ENCODE measurements at regions not wholly inside any gene's neighbourhood (a gene's known extent, or its start where the extent isn't known, plus 50 kb on each side); places are given as distances from the start of the nearest gene placed in this dataset.

DNA sequence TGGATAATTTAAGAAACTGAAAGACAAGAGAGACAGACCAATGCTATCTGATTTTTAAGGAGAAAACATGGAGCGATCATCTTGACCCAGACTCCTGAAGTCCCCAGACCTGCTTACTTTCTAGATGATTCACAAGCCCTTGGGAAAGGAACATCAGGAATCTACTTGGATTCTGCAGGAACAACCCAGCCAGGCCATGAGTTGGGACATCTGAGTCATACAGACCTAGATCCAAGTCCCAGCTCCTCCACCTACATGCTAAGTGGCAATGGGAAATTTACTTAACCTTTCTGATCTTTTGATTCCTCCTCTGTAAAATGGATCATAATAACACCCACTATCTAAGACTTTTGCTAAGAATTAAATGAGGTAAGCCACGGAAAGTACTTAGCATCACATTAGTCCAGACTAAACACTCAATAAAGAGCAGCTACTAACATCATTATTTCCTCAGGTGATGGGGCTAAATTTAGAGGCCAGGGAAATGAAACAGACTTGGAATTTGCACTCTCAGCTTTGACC, 61.0 kb upstream of the MAFB start:
- TF ChIP-seq POLR2AphosphoS5 (IDR thresholded peaks at IDR 0.05; ENCODE audit: borderline replicate concordance, low read depth, low read length): no peak
- TF ChIP-seq EZH2 (IDR thresholded peaks at IDR 0.05): no peak
- no peak for TF ChIP-seq FOXP2 (optimal IDR thresholded peaks at IDR 0.05; ENCODE audit: control extremely low read depth, extremely low read length, insufficient read depth)
- Histone ChIP-seq H3K27ac (no peak overlapping the region), H3K4me3 (no peak overlapping the region), H3K36me3 (ENCODE audit: insufficient read depth, low read length) (no peaks in the 10 kb centered on the region), H3K9me3 (ENCODE audit: low read depth, low read length) (no peaks in the 10 kb centered on the region), H3K9ac (ENCODE audit: insufficient read length) (no peak overlapping the region)
- DNase-seq (ENCODE audit: low read depth, low spot score): no peak

DNA sequence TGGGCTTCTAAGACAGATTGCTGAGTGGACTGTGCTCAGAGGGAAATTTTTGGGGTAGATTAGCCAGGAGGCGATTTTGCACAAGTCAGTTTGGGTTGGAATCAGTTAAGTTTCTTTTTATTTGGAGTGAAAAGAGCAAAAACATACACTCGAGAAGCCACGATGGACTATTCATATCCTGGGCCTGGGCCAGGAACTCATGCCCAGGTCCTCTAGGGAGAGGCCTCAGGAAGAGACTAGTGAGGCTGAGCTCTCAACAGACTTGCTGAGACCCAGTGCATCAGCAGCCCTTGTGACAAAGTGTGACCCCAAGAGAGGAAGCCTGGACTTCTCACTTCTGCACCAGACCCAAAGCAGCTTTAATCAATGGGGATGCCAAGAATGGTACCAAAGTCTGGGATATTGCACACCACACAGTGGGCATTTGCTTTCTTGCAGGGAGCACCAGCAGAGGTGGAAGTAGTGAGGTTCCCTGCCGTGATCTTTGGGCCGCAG, 61.6 kb upstream of the MAFB start:
- TF ChIP-seq FOXP2 (optimal IDR thresholded peaks at IDR 0.05; ENCODE audit: control extremely low read depth, extremely low read length, insufficient read depth) (no peak), POLR2AphosphoS5 (IDR thresholded peaks at IDR 0.05; ENCODE audit: borderline replicate concordance, low read depth, low read length) (no peak), EZH2 (IDR thresholded peaks at IDR 0.05) (no peak)
- Histone ChIP-seq H3K36me3 (ENCODE audit: insufficient read depth, low read length) (no peaks in the 10 kb centered on the region), H3K27ac (no peak overlapping the region), H3K9ac (ENCODE audit: insufficient read length) (no peak overlapping the region), H3K4me3 (no peak overlapping the region), H3K9me3 (ENCODE audit: low read depth, low read length) (no peaks in the 10 kb centered on the region)
- no peak for DNase-seq (ENCODE audit: low read depth, low spot score)

DNA sequence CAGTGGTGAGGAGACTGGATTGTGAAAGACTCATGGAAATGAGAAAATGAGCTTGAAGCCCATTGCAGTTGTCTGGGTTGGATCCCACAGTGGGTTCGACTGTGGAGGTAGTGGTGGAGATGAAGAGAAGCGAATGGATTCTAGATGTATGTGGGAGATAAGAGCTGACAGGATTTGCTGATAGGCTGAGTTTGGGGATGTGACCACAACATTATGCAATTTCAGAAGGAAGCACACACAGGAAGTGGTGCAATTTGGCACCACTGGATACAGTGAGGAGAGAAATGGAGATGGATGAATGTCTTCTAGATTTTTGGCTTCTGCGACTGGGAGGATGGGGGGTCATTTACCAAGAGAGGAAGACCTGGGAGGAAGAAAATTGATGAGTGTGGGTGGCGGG, 64.4 kb upstream of the MAFB start:
- Histone ChIP-seq H3K4me3 (no peak overlapping the region), H3K9ac (ENCODE audit: insufficient read length) (no peak overlapping the region), H3K36me3 (ENCODE audit: insufficient read depth, low read length) (no peaks in the 10 kb centered on the region), H3K27ac (no peak overlapping the region), H3K9me3 (ENCODE audit: low read depth, low read length) (no peaks in the 10 kb centered on the region)
- TF ChIP-seq FOXP2 (optimal IDR thresholded peaks at IDR 0.05; ENCODE audit: control extremely low read depth, extremely low read length, insufficient read depth): no peak
- no peak for TF ChIP-seq POLR2AphosphoS5 (IDR thresholded peaks at IDR 0.05; ENCODE audit: borderline replicate concordance, low read depth, low read length)
- no peak for TF ChIP-seq EZH2 (IDR thresholded peaks at IDR 0.05)
- peak; percentile 40 for DNase-seq (ENCODE audit: low read depth, low spot score)

DNA sequence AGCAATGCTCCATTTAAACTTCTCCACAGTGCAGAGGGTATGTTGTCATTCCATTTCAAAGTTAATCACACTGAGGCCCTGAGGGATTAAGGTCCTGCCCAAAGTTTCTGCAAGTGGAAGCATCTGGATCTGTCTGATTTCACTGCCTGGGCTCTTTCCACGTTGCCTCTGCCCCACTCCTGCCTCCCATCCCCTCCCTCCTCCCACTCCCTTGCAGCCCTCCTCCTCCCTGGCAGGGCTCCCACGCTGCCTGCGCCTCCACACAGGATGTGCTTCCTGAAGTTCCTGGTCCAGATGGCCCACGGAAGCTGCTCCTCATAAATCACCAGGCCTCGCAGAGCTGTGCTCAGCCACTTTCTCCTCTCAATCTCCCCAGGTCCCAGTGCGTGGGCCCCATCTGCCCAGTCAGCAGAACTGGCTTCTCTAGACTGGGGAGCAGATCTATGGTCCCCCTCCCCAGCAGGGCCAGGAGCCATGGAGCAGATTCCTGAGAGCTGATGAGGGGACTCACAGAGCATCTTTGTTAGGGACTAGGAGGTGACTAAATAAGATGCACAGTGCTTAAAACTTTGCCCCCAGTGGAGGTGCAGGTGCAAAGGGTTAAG, 65.4 kb upstream of the MAFB start:
- Histone ChIP-seq H3K4me3 (no peak overlapping the region), H3K36me3 (ENCODE audit: insufficient read depth, low read length) (no peaks in the 10 kb centered on the region), H3K9me3 (ENCODE audit: low read depth, low read length) (no peaks in the 10 kb centered on the region), H3K27ac (no peak overlapping the region), H3K9ac (ENCODE audit: insufficient read length) (no peak overlapping the region)
- no peak for DNase-seq (ENCODE audit: low read depth, low spot score)
- TF ChIP-seq EZH2 (IDR thresholded peaks at IDR 0.05) (no peak), POLR2AphosphoS5 (IDR thresholded peaks at IDR 0.05; ENCODE audit: borderline replicate concordance, low read depth, low read length) (no peak), FOXP2 (optimal IDR thresholded peaks at IDR 0.05; ENCODE audit: control extremely low read depth, extremely low read length, insufficient read depth) (no peak)

DNA sequence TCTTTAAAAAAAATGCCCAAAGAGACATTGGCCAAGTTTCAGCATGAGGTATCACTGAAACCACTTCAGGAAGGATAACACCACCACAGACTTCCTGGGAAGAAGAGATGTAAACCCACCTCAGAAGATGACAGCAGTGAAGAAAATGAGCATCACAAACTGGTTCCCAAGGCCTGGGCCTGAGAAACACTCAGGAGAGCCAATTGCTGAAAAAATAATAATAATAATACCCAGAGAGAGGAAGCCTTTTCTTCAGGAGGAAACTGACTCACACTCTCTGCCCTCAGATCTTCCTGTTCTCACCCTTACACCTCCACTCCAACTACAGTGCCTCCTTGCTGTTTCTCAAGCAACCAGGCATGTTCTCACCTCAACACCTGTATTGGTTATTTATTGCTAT, 68.1 kb upstream of the MAFB start:
- no peak for DNase-seq (ENCODE audit: low read depth, low spot score)
- no peak overlapping the region for H3K4me3 ChIP-seq
- no peak overlapping the region for H3K9ac ChIP-seq (ENCODE audit: insufficient read length)
- no peak overlapping the region for H3K27ac ChIP-seq
- no peaks in the 10 kb centered on the region for H3K36me3 ChIP-seq (ENCODE audit: insufficient read depth, low read length)
- no peaks in the 10 kb centered on the region for H3K9me3 ChIP-seq (ENCODE audit: low read depth, low read length)
- TF ChIP-seq EZH2 (IDR thresholded peaks at IDR 0.05) (no peak), FOXP2 (optimal IDR thresholded peaks at IDR 0.05; ENCODE audit: control extremely low read depth, extremely low read length, insufficient read depth) (no peak), POLR2AphosphoS5 (IDR thresholded peaks at IDR 0.05; ENCODE audit: borderline replicate concordance, low read depth, low read length) (no peak)

DNA sequence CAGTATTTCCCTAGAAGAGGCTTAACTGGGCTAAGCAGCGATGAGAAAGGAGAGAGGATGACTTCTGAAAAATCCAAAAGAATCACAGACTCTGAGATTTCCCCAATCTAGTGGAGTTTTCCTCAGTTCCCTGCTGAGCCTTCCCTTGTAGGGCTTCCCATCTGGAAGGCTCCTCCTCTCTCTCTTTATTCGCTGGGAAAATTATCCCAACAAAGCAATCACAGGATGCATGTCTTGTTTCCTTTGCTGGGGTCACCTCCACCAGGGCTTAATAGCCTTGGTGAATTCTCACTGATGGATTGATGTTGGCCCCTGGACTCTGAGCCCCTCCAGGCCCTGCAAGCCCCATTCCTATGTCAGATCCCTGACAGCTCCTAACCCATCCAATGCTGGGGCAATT, 69.8 kb upstream of the MAFB start:
- no peak for DNase-seq (ENCODE audit: low read depth, low spot score)
- Histone ChIP-seq H3K4me3 (no peak overlapping the region), H3K36me3 (ENCODE audit: insufficient read depth, low read length) (no peaks in the 10 kb centered on the region), H3K9ac (ENCODE audit: insufficient read length) (no peak overlapping the region), H3K9me3 (ENCODE audit: low read depth, low read length) (no peaks in the 10 kb centered on the region), H3K27ac (no peak overlapping the region)
- TF ChIP-seq FOXP2 (optimal IDR thresholded peaks at IDR 0.05; ENCODE audit: control extremely low read depth, extremely low read length, insufficient read depth) (no peak), POLR2AphosphoS5 (IDR thresholded peaks at IDR 0.05; ENCODE audit: borderline replicate concordance, low read depth, low read length) (no peak), EZH2 (IDR thresholded peaks at IDR 0.05) (no peak)

DNA sequence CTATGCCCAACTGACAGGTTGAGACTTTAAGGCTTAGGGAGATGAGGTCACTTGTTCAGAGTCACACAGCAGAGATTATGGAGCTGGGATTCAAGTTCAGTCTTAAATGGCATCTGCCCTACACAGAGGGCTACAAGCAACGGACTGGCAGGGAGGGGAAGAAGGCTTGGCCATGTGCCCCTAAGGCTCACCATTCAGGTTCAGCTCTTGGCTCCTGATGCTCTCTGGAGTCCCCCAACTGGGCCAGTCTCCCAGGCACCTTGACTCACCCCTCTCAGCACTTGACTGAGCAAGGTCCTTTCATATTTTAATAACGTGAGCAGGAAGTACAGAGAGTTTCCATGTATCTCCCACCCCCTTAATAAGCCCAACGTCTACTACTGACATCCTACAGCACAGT, 71.4 kb upstream of the MAFB start:
- no peak overlapping the region for H3K9ac ChIP-seq (ENCODE audit: insufficient read length)
- no peak overlapping the region for H3K4me3 ChIP-seq
- DNase-seq (ENCODE audit: low read depth, low spot score): no peak
- no peaks in the 10 kb centered on the region for H3K36me3 ChIP-seq (ENCODE audit: insufficient read depth, low read length)
- H3K9me3 ChIP-seq (ENCODE audit: low read depth, low read length): no peaks in the 10 kb centered on the region
- TF ChIP-seq POLR2AphosphoS5 (IDR thresholded peaks at IDR 0.05; ENCODE audit: borderline replicate concordance, low read depth, low read length): no peak
- no peak for TF ChIP-seq FOXP2 (optimal IDR thresholded peaks at IDR 0.05; ENCODE audit: control extremely low read depth, extremely low read length, insufficient read depth)
- no peak overlapping the region for H3K27ac ChIP-seq

DNA sequence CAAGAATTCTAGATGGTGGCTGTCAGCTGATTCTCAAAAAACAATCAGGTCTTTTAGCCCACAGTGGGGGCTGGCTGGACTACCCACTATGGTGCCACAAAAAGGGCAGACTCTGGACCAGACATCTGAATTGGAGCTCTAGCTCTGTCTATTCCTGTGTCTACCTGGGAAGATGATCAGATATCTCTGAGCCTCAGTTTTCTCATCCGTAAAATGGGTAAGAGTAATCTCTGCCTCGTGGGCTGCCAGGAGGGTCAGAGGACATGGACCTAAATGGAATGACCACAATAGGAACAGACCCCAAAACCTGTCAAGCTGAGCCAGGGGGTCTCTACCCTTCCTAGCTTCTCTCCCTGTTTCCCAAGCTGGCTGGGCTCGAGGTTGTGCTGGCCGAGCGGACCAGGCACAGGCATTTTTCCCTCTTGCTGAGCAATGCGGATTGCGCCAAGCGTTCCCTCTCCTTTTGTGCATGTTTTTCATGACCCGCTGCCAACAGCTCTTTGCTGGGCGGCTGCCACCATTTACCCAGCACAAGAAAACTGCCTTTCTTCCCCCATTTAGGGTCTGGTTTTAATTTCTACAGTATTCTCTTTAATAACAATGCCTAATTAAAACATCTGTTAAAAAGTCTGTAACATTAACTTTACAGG, 74.7 kb upstream of the MAFB start:
- Histone ChIP-seq H3K4me3 (no peak overlapping the region), H3K9ac (ENCODE audit: insufficient read length) (no peak overlapping the region), H3K27ac (no peak overlapping the region), H3K36me3 (ENCODE audit: insufficient read depth, low read length) (no peaks in the 10 kb centered on the region), H3K9me3 (ENCODE audit: low read depth, low read length) (no peaks in the 10 kb centered on the region)
- DNase-seq (ENCODE audit: low read depth, low spot score): no peak
- TF ChIP-seq EZH2 (IDR thresholded peaks at IDR 0.05) (no peak), POLR2AphosphoS5 (IDR thresholded peaks at IDR 0.05; ENCODE audit: borderline replicate concordance, low read depth, low read length) (no peak), FOXP2 (optimal IDR thresholded peaks at IDR 0.05; ENCODE audit: control extremely low read depth, extremely low read length, insufficient read depth) (no peak)
